Esophagus squamous epithelium (tissue), 4 donors: ENCODE measurements at regions not wholly inside any gene's neighbourhood (a gene's known extent, or its start where the extent isn't known, plus 50 kb on each side); places are given as distances from the start of the nearest gene placed in this dataset.

Source experiments
- POLR2A ChIP-seq, 4 donors: fragments of 450-650 bp; IDR thresholded peaks; one replicate each; pipeline ENCODE4 v1.6.1; 2017; ENCODE audit warnings: antibody characterized with exemption in 4 of 4, mild to moderate bottlenecking in 4 of 4, moderate library complexity in 3 of 4
- TF ChIP-seq, protein P1 (sequence below), 6 experiments: fragments of 450-650 bp in 4 of 6; fragments of 200-600 bp in 2 of 6; sonication (generic) in 2 of 6; IDR thresholded peaks; one replicate each; pipeline ENCODE4 v1.5.1; 2016 to 2019; ENCODE audit warnings: antibody characterized with exemption in 6 of 6, mild to moderate bottlenecking in 4 of 6, moderate library complexity in 4 of 6

DNA sequence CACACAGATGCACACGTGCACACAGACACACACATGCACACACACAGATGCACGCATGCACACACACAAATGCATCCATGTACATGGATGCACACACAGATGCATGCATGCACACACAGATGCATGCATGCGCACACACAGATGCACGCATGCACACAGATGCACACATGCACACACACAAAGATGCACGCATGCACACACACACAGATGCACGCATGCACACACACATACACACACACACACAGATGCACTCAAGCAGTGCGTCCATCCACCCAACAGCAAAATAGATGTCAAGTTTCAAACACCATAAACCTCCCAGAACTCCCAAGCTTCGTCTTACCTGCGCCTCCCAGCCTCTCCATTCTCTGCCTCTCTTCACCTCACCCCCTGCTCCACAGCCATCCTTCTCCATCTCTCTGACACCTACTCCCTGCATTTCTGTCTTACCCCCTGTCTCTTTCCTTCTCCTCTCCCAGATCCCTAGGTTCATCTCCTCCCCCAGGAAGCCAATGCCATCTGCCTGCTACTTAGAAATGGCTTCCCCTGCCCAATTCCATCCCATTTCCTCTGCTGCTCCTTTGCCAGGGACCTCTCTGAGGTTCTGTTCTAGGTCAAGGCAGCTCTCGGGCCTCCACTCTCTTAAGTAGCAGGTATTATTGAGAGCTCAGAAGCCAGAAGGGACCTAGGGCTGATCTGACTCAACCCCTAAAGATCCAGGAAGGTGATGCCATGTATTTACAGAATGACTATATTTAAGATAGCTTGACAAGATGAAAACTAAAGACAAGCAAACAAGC is 297.2 kb downstream of the MED10 start:
- TF ChIP-seq, protein P1, sequence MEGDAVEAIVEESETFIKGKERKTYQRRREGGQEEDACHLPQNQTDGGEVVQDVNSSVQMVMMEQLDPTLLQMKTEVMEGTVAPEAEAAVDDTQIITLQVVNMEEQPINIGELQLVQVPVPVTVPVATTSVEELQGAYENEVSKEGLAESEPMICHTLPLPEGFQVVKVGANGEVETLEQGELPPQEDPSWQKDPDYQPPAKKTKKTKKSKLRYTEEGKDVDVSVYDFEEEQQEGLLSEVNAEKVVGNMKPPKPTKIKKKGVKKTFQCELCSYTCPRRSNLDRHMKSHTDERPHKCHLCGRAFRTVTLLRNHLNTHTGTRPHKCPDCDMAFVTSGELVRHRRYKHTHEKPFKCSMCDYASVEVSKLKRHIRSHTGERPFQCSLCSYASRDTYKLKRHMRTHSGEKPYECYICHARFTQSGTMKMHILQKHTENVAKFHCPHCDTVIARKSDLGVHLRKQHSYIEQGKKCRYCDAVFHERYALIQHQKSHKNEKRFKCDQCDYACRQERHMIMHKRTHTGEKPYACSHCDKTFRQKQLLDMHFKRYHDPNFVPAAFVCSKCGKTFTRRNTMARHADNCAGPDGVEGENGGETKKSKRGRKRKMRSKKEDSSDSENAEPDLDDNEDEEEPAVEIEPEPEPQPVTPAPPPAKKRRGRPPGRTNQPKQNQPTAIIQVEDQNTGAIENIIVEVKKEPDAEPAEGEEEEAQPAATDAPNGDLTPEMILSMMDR (IDR thresholded peaks at IDR 0.05), result no peak
- no peak for TF ChIP-seq POLR2A (IDR thresholded peaks at IDR 0.05)
